ENCODE measurements at regions not wholly inside any gene's neighbourhood (a gene's known extent, or its start where the extent isn't known, plus 50 kb on each side); places are given as distances from the start of the nearest gene placed in this dataset.
"Not testable (repeated sequence)": the region's sequence is repeated elsewhere in the genome, so short reads cannot be mapped to it uniquely, and the experiment has no call there.

DNA sequence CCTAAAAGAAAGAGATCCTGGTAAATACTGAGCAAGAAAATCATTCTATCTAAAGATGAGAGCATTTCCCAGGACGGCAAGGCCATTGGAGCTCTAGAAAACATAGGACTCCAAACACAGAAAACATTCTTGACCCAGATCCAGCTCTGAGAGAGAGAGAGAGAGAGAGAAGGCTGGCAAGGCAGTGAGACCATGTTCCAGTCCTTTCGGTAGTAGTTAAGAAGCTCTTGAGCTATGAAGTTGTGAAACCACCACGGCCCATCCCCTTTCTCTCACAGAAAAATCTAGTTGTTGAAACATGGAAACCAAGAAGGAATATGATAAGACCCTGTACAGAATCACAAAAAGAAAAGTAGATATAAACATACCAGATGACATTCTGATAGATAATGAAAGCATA, 212.4 kb upstream of the NPSR1 start:
- DNase-seq (ENCODE audit: extremely low read depth, low read depth), result no peak
- TF ChIP-seq, protein P1, sequence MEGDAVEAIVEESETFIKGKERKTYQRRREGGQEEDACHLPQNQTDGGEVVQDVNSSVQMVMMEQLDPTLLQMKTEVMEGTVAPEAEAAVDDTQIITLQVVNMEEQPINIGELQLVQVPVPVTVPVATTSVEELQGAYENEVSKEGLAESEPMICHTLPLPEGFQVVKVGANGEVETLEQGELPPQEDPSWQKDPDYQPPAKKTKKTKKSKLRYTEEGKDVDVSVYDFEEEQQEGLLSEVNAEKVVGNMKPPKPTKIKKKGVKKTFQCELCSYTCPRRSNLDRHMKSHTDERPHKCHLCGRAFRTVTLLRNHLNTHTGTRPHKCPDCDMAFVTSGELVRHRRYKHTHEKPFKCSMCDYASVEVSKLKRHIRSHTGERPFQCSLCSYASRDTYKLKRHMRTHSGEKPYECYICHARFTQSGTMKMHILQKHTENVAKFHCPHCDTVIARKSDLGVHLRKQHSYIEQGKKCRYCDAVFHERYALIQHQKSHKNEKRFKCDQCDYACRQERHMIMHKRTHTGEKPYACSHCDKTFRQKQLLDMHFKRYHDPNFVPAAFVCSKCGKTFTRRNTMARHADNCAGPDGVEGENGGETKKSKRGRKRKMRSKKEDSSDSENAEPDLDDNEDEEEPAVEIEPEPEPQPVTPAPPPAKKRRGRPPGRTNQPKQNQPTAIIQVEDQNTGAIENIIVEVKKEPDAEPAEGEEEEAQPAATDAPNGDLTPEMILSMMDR (IDR thresholded peaks at IDR 0.05; ENCODE audit: low read depth, low read length, missing control alignments), result no peak
- H3K4me3 ChIP-seq (replicated peaks; ENCODE audit: low read depth, low read length), result no peak overlapping the region

GRCh38 chr7:34448531-34448930, 209.5 kb upstream of the NPSR1 start:
- H3K4me3 ChIP-seq (replicated peaks; ENCODE audit: low read depth, low read length); DNase-seq (ENCODE audit: extremely low read depth, low read depth): not testable (repeated sequence)

GRCh38 chr7:34449765-34450164, 208.3 kb upstream of the NPSR1 start:
- no peak overlapping the region for H3K4me3 ChIP-seq (replicated peaks; ENCODE audit: low read depth, low read length)
- TF ChIP-seq, protein P1 (IDR thresholded peaks at IDR 0.05; ENCODE audit: low read depth, low read length, missing control alignments), result no peak
- DNase-seq (ENCODE audit: extremely low read depth, low read depth), result no peak

DNA sequence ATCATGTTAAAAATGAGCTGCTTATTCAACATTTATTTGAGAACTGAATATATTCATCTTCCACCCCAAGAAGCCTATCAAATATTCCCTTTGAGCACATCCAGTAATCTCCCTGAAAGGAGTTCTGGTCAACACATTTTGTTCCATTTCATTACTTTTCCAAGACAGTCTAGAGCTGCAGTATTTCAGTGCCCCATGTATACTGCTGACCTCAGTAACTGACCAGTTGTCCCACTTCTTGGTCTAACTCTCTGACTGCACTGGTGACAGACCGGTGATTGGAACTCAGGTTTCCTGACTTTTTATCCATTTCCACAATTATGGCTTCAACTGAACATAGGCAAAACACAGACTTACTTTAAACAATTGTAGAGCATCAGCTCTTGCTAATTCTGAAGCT, 206.8 kb upstream of the NPSR1 start:
- DNase-seq (ENCODE audit: extremely low read depth, low read depth), result no peak
- TF ChIP-seq, protein P1 (IDR thresholded peaks at IDR 0.05; ENCODE audit: low read depth, low read length, missing control alignments), result no peak

GRCh38 chr7:34451923-34452322, 206.1 kb upstream of the NPSR1 start:
- no peak for DNase-seq (ENCODE audit: extremely low read depth, low read depth)
- TF ChIP-seq, protein P1 (IDR thresholded peaks at IDR 0.05; ENCODE audit: low read depth, low read length, missing control alignments), result no peak
- no peak overlapping the region for H3K4me3 ChIP-seq (replicated peaks; ENCODE audit: low read depth, low read length)

More for the DNA sequence above, 206.8 kb upstream of the NPSR1 start:
- H3K4me3 ChIP-seq (replicated peaks; ENCODE audit: low read depth, low read length), result no peak overlapping the region

GRCh38 chr7:34452363-34452762, 205.7 kb upstream of the NPSR1 start:
- DNase-seq (ENCODE audit: extremely low read depth, low read depth), result no peak
- TF ChIP-seq, protein P1 (IDR thresholded peaks at IDR 0.05; ENCODE audit: low read depth, low read length, missing control alignments), result no peak
- H3K4me3 ChIP-seq (replicated peaks; ENCODE audit: low read depth, low read length), result no peak overlapping the region

GRCh38 chr7:34453150-34453549, 204.9 kb upstream of the NPSR1 start:
- H3K4me3 ChIP-seq (replicated peaks; ENCODE audit: low read depth, low read length), result no peak overlapping the region
- no peak for DNase-seq (ENCODE audit: extremely low read depth, low read depth)
- TF ChIP-seq, protein P1 (IDR thresholded peaks at IDR 0.05; ENCODE audit: low read depth, low read length, missing control alignments), result no peak

All from HFF-Myc (cell line).